PC-9 (cell line): ENCODE measurements at regions not wholly inside any gene's neighbourhood (a gene's known extent, or its start where the extent isn't known, plus 50 kb on each side); places are given as distances from the start of the nearest gene placed in this dataset.

Experiments
- EZH2 ChIP-seq: fragments of 200-600 bp; sonication (generic); IDR thresholded peaks from 2 replicates; pipeline ENCODE4 v1.8.0; 2017; ENCODE audit warnings: antibody characterized with exemption, low read depth
- TF ChIP-seq, protein P1 (sequence below): fragments of 200-600 bp; sonication (generic); conservative IDR thresholded peaks from 2 replicates; pipeline ENCODE4 v1.6.1; 2017; ENCODE audit warnings: mixed run types, antibody characterized with exemption, mild to moderate bottlenecking, moderate library complexity

DNA sequence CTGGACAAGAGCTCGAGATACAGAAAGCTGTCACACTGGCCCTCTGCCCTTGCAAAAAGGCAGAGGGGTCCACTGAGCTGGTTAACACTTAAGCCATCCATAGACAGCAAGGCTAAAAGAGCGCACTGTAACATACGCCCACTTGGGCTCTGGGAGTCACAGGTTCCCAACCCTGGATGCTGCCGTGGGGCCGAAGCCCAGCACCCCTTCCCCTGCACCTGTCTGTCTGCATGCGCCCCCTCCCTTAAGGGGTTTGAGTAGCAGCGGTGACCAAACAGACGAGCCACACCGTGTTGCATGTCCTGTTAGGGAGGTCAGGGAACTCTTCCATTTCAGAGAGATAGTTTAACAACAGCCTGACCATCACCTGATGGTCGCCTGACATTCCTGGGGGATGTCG, 138.4 kb upstream of the GALNTL6 start:
- TF ChIP-seq, protein P1, sequence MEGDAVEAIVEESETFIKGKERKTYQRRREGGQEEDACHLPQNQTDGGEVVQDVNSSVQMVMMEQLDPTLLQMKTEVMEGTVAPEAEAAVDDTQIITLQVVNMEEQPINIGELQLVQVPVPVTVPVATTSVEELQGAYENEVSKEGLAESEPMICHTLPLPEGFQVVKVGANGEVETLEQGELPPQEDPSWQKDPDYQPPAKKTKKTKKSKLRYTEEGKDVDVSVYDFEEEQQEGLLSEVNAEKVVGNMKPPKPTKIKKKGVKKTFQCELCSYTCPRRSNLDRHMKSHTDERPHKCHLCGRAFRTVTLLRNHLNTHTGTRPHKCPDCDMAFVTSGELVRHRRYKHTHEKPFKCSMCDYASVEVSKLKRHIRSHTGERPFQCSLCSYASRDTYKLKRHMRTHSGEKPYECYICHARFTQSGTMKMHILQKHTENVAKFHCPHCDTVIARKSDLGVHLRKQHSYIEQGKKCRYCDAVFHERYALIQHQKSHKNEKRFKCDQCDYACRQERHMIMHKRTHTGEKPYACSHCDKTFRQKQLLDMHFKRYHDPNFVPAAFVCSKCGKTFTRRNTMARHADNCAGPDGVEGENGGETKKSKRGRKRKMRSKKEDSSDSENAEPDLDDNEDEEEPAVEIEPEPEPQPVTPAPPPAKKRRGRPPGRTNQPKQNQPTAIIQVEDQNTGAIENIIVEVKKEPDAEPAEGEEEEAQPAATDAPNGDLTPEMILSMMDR = no peak
- no peak for TF ChIP-seq EZH2
